MM.1S (cell line): ENCODE measurements at regions not wholly inside any gene's neighbourhood (a gene's known extent, or its start where the extent isn't known, plus 50 kb on each side); places are given as distances from the start of the nearest gene placed in this dataset.
A peak's percentile ranks its signal among the peaks of the same experiment; 100 is the strongest.

ENCODE experiments used
- DNase-seq: peaks from one replicate; pipeline ENCODE4 v3.0.0-alpha.2; 2015
- H2AFZ ChIP-seq: fragments of 300-600 bp; sonication (generic); 2 replicates; pipeline ENCODE4 v1.6.0; 2016; ENCODE audit warnings: antibody characterized with exemption, low read length
- H3F3A ChIP-seq: fragments of 300-600 bp; sonication (generic); 2 replicates; pipeline ENCODE4 v1.6.1; 2016; ENCODE audit warnings: mild to moderate bottlenecking, antibody characterized with exemption, low read length, moderate library complexity, mixed read lengths; ENCODE audit not compliant: insufficient read depth
- H3K27ac ChIP-seq: fragments of 300-600 bp; sonication (generic); 2 replicates; pipeline ENCODE4 v1.5.1; 2016; ENCODE audit warnings: mild to moderate bottlenecking, low read length
- H3K27me3 ChIP-seq: fragments of 300-600 bp; sonication (generic); replicated peaks from 2 replicates; pipeline ENCODE4 v1.6.0; 2016; ENCODE audit warnings: low read length; ENCODE audit not compliant: insufficient read depth
- H3K36me3 ChIP-seq: fragments of 300-600 bp; sonication (generic); replicated peaks from 2 replicates; pipeline ENCODE4 v1.6.1; 2016; ENCODE audit warnings: mild to moderate bottlenecking, low read length, mixed read lengths; ENCODE audit not compliant: insufficient read depth
- H3K4me1 ChIP-seq: fragments of 300-600 bp; sonication (generic); 2 replicates; pipeline ENCODE4 v1.6.1; 2016; ENCODE audit warnings: low read length, mixed read lengths
- H3K4me2 ChIP-seq: fragments of 300-600 bp; sonication (generic); 2 replicates; pipeline ENCODE4 v1.6.0; 2016; ENCODE audit warnings: low read depth, low read length
- H3K4me3 ChIP-seq: fragments of 300-600 bp; sonication (generic); 2 replicates; pipeline ENCODE4 v1.5.1; 2016; ENCODE audit warnings: low read length, mixed read lengths
- H3K79me2 ChIP-seq: fragments of 300-600 bp; sonication (generic); 2 replicates; pipeline ENCODE4 v1.6.1; 2016; ENCODE audit warnings: mixed run types, low read length, mixed read lengths
- H3K9ac ChIP-seq: fragments of 300-600 bp; sonication (generic); 2 replicates; pipeline ENCODE4 v1.6.1; 2016; ENCODE audit warnings: low read length, mixed read lengths
- H3K9me2 ChIP-seq: fragments of 300-600 bp; sonication (generic); replicated peaks from 2 replicates; pipeline ENCODE4 v1.6.1; 2016; ENCODE audit warnings: mild to moderate bottlenecking, low read length, mixed read lengths; ENCODE audit not compliant: insufficient read depth
- H3K9me3 ChIP-seq: fragments of 300-600 bp; sonication (generic); replicated peaks from 2 replicates; pipeline ENCODE4 v1.6.1; 2016; ENCODE audit warnings: mild to moderate bottlenecking, low read length, mixed read lengths; ENCODE audit not compliant: insufficient read depth
- H4K20me1 ChIP-seq: fragments of 300-600 bp; sonication (generic); 2 replicates; pipeline ENCODE4 v1.6.1; 2016; ENCODE audit warnings: mild to moderate bottlenecking, low read length, moderate library complexity, mixed read lengths; ENCODE audit not compliant: insufficient read depth
- EZH2 ChIP-seq: fragments of 300-600 bp; sonication (generic); optimal IDR thresholded peaks from 2 replicates; pipeline ENCODE3; 2017; ENCODE audit warnings: low read depth, mild to moderate bottlenecking, antibody characterized with exemption, low read length, mixed read lengths
- EZH2phosphoT487 ChIP-seq: fragments of 300-600 bp; sonication (generic); IDR thresholded peaks from 2 replicates; pipeline ENCODE4 v1.6.1; 2018; ENCODE audit warnings: antibody characterized with exemption, low read length
- TF ChIP-seq, protein P1 (sequence below): fragments of 300-600 bp; sonication (generic); IDR thresholded peaks from 2 replicates; pipeline ENCODE4 v1.5.1; 2016; ENCODE audit warnings: antibody characterized with exemption, low read length, mixed read lengths

- H3K79me2 ChIP-seq: no peaks in the 10 kb centered on the region
- TF ChIP-seq, protein P1, sequence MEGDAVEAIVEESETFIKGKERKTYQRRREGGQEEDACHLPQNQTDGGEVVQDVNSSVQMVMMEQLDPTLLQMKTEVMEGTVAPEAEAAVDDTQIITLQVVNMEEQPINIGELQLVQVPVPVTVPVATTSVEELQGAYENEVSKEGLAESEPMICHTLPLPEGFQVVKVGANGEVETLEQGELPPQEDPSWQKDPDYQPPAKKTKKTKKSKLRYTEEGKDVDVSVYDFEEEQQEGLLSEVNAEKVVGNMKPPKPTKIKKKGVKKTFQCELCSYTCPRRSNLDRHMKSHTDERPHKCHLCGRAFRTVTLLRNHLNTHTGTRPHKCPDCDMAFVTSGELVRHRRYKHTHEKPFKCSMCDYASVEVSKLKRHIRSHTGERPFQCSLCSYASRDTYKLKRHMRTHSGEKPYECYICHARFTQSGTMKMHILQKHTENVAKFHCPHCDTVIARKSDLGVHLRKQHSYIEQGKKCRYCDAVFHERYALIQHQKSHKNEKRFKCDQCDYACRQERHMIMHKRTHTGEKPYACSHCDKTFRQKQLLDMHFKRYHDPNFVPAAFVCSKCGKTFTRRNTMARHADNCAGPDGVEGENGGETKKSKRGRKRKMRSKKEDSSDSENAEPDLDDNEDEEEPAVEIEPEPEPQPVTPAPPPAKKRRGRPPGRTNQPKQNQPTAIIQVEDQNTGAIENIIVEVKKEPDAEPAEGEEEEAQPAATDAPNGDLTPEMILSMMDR: no peak
- TF ChIP-seq EZH2 (no peak), EZH2phosphoT487 (no peak)
- H3K27ac ChIP-seq: no peak overlapping the region
- no peak overlapping the region for H3K9ac ChIP-seq
- no peaks in the 10 kb centered on the region for H3K9me2 ChIP-seq
- H3K27me3 ChIP-seq: no peaks in the 10 kb centered on the region
- H3K36me3 ChIP-seq: no peaks in the 10 kb centered on the region
- H3K4me3 ChIP-seq: no peak overlapping the region
- H2AFZ ChIP-seq: no peak overlapping the region
- no peak for DNase-seq
- H4K20me1 ChIP-seq: no peaks in the 10 kb centered on the region
- peaks cover 11% of the 10 kb centered on the region for H3F3A ChIP-seq
- H3K4me2 ChIP-seq: no peak overlapping the region
- peaks cover 11% of the 10 kb centered on the region for H3K4me1 ChIP-seq
- H3K9me3 ChIP-seq: no peaks in the 10 kb centered on the region
Measured at GRCh38 chr3:78275420-78275852, 1235.5 kb downstream of the ROBO2 start.

- Histone ChIP-seq H3K36me3 (no peaks in the 10 kb centered on the region), H3K4me2 (no peak overlapping the region), H3F3A (peaks cover 11% of the 10 kb centered on the region), H3K27ac (no peak overlapping the region; the same call in 1 of the 2 replicates), H3K9me2 (no peaks in the 10 kb centered on the region), H2AFZ (no peak overlapping the region), H3K79me2 (no peaks in the 10 kb centered on the region), H4K20me1 (no peaks in the 10 kb centered on the region), H3K27me3 (no peaks in the 10 kb centered on the region), H3K4me3 (no peak overlapping the region), H3K9ac (no peak overlapping the region), H3K9me3 (no peaks in the 10 kb centered on the region), H3K4me1 (peaks cover 11% of the 10 kb centered on the region)
- TF ChIP-seq, protein P1: no peak
- TF ChIP-seq EZH2phosphoT487: no peak
- no peak for TF ChIP-seq EZH2
- DNase-seq: peak; percentile 20
Measured at GRCh38 chr3:78277220-78277619, 1237.3 kb downstream of the ROBO2 start.

GRCh38 chr3:78277801-78278200, 1237.9 kb downstream of the ROBO2 start:
- H2AFZ ChIP-seq: no peak overlapping the region
- no peaks in the 10 kb centered on the region for H3K36me3 ChIP-seq
- H3K9me2 ChIP-seq: no peaks in the 10 kb centered on the region
- H4K20me1 ChIP-seq: no peaks in the 10 kb centered on the region
- peak overlapping the region; percentile 5; the same call in 1 of the 2 replicates for H3K27ac ChIP-seq
- no peak overlapping the region for H3K4me3 ChIP-seq
- H3K27me3 ChIP-seq: no peaks in the 10 kb centered on the region
- H3K4me2 ChIP-seq: peak overlapping the region; percentile 50; the same call in 1 of the 2 replicates
- H3K9ac ChIP-seq: no peak overlapping the region
- H3K4me1 ChIP-seq: peaks cover 11% of the 10 kb centered on the region
- H3K9me3 ChIP-seq: no peaks in the 10 kb centered on the region
- H3K79me2 ChIP-seq: no peaks in the 10 kb centered on the region
- TF ChIP-seq, protein P1: no peak
- TF ChIP-seq EZH2: no peak
- no peak for TF ChIP-seq EZH2phosphoT487
- peak; percentile 91 for DNase-seq
- peaks cover 11% of the 10 kb centered on the region for H3F3A ChIP-seq
